GM19438 (cell line): ENCODE measurements at regions not wholly inside any gene's neighbourhood (a gene's known extent, or its start where the extent isn't known, plus 50 kb on each side); places are given as distances from the start of the nearest gene placed in this dataset.
"Not testable (repeated sequence)": the region's sequence is repeated elsewhere in the genome, so short reads cannot be mapped to it uniquely, and the experiment has no call there.

Experiments used
- ATAC-seq: cut with Tn5 transposase; IDR thresholded peaks from one replicate; pipeline ENCODE4 v1.9.1; 2021; ENCODE audit warnings: low read depth; ENCODE audit not compliant: unreplicated experiment

GRCh38 chr2:63737081-63737751, 104.5 kb upstream of the UGP2 start:
- ATAC-seq: no peak

- ATAC-seq: no peak
Measured at GRCh38 chr2:63738019-63738418, 103.7 kb upstream of the UGP2 start.

DNA sequence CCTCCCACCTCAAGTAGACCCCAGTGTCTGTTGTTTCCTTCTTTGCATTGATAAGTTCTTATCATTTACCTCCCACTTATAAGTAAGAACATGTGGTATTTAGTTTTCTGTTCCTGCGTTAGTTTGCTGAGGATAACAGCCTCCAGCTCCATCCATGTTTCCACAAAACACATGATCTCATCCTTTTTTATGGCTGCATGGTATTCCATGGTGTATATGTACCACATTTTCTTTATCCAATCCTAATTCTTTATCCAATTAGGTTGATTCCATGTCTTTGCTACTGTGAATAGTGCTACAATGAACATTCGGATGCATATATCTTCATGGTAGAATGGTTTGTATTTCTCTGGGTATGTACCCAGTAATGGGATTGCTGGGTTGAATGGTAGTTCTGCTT, 102.5 kb upstream of the UGP2 start:
- ATAC-seq: not testable (repeated sequence)

- ATAC-seq: no peak
Measured at GRCh38 chr2:63740020-63740419, 101.7 kb upstream of the UGP2 start.

DNA sequence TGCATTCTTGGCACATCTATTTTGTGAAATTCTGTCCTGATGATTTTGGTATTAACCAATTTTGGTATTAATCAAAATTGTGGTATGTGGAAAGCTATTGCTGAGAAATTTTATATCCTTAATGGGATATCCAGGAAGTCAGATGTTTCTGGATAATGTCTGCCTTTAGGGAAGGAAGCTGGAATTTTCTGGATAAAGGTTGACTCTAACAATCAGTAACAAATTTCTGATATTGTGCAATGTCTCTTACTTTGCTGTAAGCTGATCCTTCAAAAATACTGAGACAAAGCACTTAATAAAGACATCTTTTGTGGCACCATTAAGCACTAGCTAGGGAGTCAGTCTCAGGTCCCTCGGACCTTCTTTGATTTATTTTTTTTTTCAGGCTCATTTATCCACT, 100.8 kb upstream of the UGP2 start:
- ATAC-seq: no peak

GRCh38 chr2:63741884-63742579, 99.7 kb upstream of the UGP2 start:
- no peak for ATAC-seq

GRCh38 chr2:63742580-63742976, 99.1 kb upstream of the UGP2 start:
- ATAC-seq: no peak

- no peak for ATAC-seq
Measured at GRCh38 chr2:63743170-63743981, 98.3 kb upstream of the UGP2 start.

- ATAC-seq: no peak
Measured at GRCh38 chr2:63743982-63744966, 97.4 kb upstream of the UGP2 start.

GRCh38 chr2:63746548-63746947, 95.1 kb upstream of the UGP2 start:
- not testable (repeated sequence) for ATAC-seq

DNA sequence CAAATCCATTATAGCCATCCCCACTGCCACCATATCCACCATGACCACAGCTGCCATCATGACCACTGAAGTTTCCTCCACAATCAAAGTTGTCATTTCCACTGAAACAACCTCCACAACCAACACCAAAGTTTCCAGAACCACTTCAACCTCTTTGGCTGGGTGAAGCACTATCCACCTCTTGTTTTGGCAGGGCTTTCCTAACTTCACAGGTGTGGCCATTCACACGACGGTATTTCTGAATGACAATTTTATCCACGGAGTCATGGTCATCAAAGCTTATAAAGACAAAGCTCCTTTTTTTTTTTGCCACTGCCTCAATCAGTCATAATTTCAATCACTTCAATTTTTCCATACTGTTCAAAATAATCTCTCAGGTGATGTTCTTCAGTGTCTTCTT, 89.8 kb upstream of the UGP2 start:
- ATAC-seq: no peak

GRCh38 chr2:63755216-63755615, 86.5 kb upstream of the UGP2 start:
- ATAC-seq: no peak

- ATAC-seq: no peak
Measured at GRCh38 chr2:63755965-63756364, 85.7 kb upstream of the UGP2 start.

DNA sequence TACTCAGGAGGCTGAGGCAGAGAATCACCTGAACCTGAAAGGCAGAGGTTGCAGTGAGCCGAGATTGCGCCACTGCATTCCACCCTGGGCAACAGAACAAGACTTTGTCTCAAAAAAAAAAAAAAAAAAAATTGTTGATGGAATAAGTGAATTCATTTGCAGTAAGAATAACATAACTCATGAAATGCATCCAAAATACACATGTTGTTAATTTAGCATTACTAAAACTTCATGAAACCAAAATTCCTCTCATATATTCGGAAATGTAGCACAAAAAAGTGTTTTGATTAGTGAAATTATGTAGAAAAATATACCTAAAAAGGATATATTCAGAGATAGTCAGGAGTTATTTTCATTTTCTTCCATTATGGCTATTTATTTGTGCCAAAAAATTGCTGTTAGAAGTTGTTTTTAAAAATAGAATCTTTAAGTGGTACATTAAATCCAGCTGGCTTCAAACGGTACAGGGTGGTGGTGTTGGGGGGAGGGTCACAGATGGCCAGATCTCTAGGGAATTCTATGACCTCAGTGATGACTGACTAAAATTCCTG, 78.2 kb upstream of the UGP2 start:
- no peak for ATAC-seq

GRCh38 chr2:63764630-63765029, 77.1 kb upstream of the UGP2 start:
- no peak for ATAC-seq

GRCh38 chr2:63765117-63765516, 76.6 kb upstream of the UGP2 start:
- ATAC-seq: no peak

DNA sequence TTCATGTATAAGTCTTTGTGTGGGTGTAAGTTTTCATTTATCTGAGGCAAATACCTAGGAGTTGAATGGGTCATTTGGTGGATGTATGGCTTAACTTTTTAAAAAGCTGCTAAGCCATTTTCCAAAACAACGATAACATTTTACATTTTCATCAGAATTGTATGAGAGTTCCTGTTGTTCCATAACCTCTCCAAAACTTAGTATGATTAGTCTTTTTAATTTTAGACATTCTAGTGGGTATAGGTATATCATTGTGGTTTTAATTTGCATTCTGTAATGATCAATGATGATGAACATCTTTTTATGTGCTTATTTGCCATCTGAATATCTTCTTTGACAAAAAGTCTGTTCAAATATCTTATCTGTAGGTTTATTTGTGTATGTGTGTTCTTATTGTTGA, 74.4 kb upstream of the UGP2 start:
- ATAC-seq: no peak

DNA sequence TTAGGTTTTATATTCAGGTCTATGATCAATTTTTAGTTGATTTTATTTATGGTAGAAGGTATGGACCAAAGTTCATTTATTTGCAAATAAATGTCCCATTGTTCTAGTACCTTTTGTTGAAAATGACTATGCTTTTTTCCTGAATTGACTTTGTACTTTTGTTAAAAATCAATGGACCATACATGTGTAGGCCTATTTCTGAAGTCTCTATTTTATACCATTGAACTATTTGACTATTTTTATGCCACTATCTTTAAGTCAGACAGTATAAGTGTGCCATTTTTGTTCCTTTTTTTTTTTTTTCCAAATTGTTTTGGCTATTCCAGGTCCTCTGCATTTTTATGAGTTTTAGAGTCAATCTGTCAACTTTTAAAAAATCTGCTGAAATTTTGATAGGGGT, 73.6 kb upstream of the UGP2 start:
- ATAC-seq: no peak

DNA sequence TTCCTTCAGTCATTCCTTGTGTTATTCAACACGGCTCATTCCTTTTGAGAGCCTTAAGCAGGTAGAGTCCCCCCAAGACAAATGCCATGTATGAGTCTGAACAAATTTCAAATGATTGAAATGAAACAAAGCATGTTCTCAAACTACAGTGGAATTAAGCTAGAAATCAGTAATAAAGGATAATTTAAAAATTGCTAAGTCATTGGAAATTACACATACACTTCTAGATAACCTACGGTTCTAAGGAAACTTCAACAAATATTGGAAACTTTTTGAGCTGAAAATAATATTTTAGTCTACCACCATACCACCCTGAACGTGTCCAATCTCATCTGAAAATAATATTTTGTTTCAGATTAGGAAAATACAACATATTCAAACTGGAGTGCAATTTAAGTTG, 71.8 kb upstream of the UGP2 start:
- ATAC-seq: no peak

GRCh38 chr2:63772061-63772460, 69.6 kb upstream of the UGP2 start:
- ATAC-seq: no peak
